PC-3 (cell line): ENCODE measurements at regions not wholly inside any gene's neighbourhood (a gene's known extent, or its start where the extent isn't known, plus 50 kb on each side); places are given as distances from the start of the nearest gene placed in this dataset.

Experiments used
- ATAC-seq: fragments of 200-7000 bp; cut with Tn5 transposase; 2 replicates; pipeline ENCODE4 v1.9.1; 2020; ENCODE audit warnings: mild to moderate bottlenecking, moderate library complexity
- BruUV-seq: library from RNA; stranded (reverse); fragments of 400-500 nt; replicated peaks from 2 replicates; lab custom pipeline; 2021; lab: Mats Ljungman, UMichigan
- CTCF ChIA-PET: fragments of 300-600 bp; sonication (Branson Sonifier 250); formaldehyde crosslinking; loops from one replicate; lab custom pipeline; 2022; ENCODE audit warnings: antibody characterized with exemption; lab: Charles Lee
- POLR2A ChIA-PET: fragments of 300-600 bp; sonication (Branson Sonifier 250); formaldehyde crosslinking; loops from one replicate; lab custom pipeline; 2022; ENCODE audit warnings: antibody characterized with exemption; ENCODE audit not compliant: unreplicated experiment; lab: Charles Lee
- DNase-seq: peaks from one replicate; pipeline ENCODE4 v3.0.0-alpha.2; 2015
- H2AFZ ChIP-seq: fragments of 300-600 bp; sonication (generic); 2 replicates; pipeline ENCODE4 v1.6.0; 2016; ENCODE audit warnings: antibody characterized with exemption, low read length
- H3F3A ChIP-seq: fragments of 300-600 bp; sonication (generic); one replicate; pipeline ENCODE4 v1.6.0; 2017; ENCODE audit warnings: antibody characterized with exemption, low read length, control low read depth, mild to moderate bottlenecking; ENCODE audit not compliant: unreplicated experiment
- H3K27ac ChIP-seq: fragments of 300-600 bp; sonication (generic); 2 replicates; pipeline ENCODE4 v1.5.1; 2016; ENCODE audit warnings: mild to moderate bottlenecking, low read length
- H3K27me3 ChIP-seq: fragments of 300-600 bp; sonication (generic); 2 replicates; pipeline ENCODE4 v1.6.1; 2016; ENCODE audit warnings: low read length, mixed read lengths
- H3K36me3 ChIP-seq: fragments of 300-600 bp; sonication (generic); 2 replicates; pipeline ENCODE4 v1.6.1; 2016; ENCODE audit warnings: low read depth, mixed run types, low read length, mixed read lengths
- H3K4me1 ChIP-seq: fragments of 300-600 bp; sonication (generic); 2 replicates; pipeline ENCODE4 v1.5.1; 2016; ENCODE audit warnings: low read length; ENCODE audit not compliant: insufficient read depth
- H3K4me2 ChIP-seq: fragments of 300-600 bp; sonication (generic); 2 replicates; pipeline ENCODE4 v1.6.0; 2016; ENCODE audit warnings: low read length
- H3K4me3 ChIP-seq: fragments of 300-600 bp; sonication (generic); 2 replicates; pipeline ENCODE4 v1.5.1; 2016; ENCODE audit warnings: mild to moderate bottlenecking, low read length, mixed read lengths
- H3K79me2 ChIP-seq: fragments of 300-600 bp; sonication (generic); 2 replicates; pipeline ENCODE4 v1.6.1; 2017; ENCODE audit warnings: low read length, mixed read lengths
- H3K9ac ChIP-seq: fragments of 300-600 bp; sonication (generic); 2 replicates; pipeline ENCODE4 v1.6.0; 2016; ENCODE audit warnings: mild to moderate bottlenecking, low read length
- H3K9me2 ChIP-seq: fragments of 300-600 bp; sonication (generic); replicated peaks from 2 replicates; pipeline ENCODE4 v1.6.1; 2016; ENCODE audit warnings: mixed run types, low read length, mixed read lengths
- H3K9me3 ChIP-seq: fragments of 300-600 bp; sonication (generic); 2 replicates; pipeline ENCODE4 v1.6.1; 2016; ENCODE audit warnings: low read length, mixed read lengths
- H4K20me1 ChIP-seq: fragments of 300-600 bp; sonication (generic); 2 replicates; pipeline ENCODE4 v1.6.1; 2016; ENCODE audit warnings: low read length, mixed read lengths
- CTCF ChIP-seq: fragments of 300-600 bp; sonication (generic); conservative IDR thresholded peaks from 2 replicates; pipeline ENCODE4 v1.5.1; 2017; ENCODE audit warnings: antibody characterized with exemption, low read depth, mild to moderate bottlenecking, low read length
- EZH2 ChIP-seq: fragments of 300-600 bp; sonication (generic); IDR thresholded peaks from one replicate; pipeline ENCODE4 v1.6.1; 2017; ENCODE audit warnings: antibody characterized with exemption, mild to moderate bottlenecking, low read length; ENCODE audit not compliant: unreplicated experiment
- EZH2phosphoT487 ChIP-seq: fragments of 300-600 bp; sonication (generic); IDR thresholded peaks from 2 replicates; pipeline ENCODE4 v1.6.1; 2018; ENCODE audit warnings: mild to moderate bottlenecking, antibody characterized with exemption, low read length, borderline replicate concordance
- intact Hi-C: fragments of 100-400 bp; cut with micrococcal nuclease; formaldehyde crosslinking; loops from 2 replicates; pipeline ENCODE4 v1.9.0; 2023

- no peaks in the 10 kb centered on the region for H3K9me3 ChIP-seq
- no peak for DNase-seq
- no peaks in the 10 kb centered on the region for H3K36me3 ChIP-seq
- peaks cover 5% of the 10 kb centered on the region; the same call in 1 of the 2 replicates for H3K27me3 ChIP-seq
- no peak overlapping the region for H3K4me3 ChIP-seq
- H2AFZ ChIP-seq: no peak overlapping the region
- intact Hi-C loops: no loop called here
- no peak overlapping the region for H3K27ac ChIP-seq
- H3K4me2 ChIP-seq: no peak overlapping the region
- ChIA-PET POLR2A (no interaction called here), CTCF (no interaction called here)
- H3K4me1 ChIP-seq: no peaks in the 10 kb centered on the region
- no peak overlapping the region for H3K9ac ChIP-seq
- no peak for TF ChIP-seq EZH2
- TF ChIP-seq CTCF: no peak
- no peak for TF ChIP-seq EZH2phosphoT487
- no peaks in the 10 kb centered on the region for H3K9me2 ChIP-seq
- no TSS peak for BruUV-seq
- H3F3A ChIP-seq: no peaks in the 10 kb centered on the region
- ATAC-seq: no peak
- no peaks in the 10 kb centered on the region for H4K20me1 ChIP-seq
- H3K79me2 ChIP-seq: no peaks in the 10 kb centered on the region
Measured at GRCh38 chr2:137772451-137772850, 191.8 kb upstream of the HNMT start.

- POLR2A ChIA-PET: no interaction called here
- no peaks in the 10 kb centered on the region for H3K9me2 ChIP-seq
- CTCF ChIA-PET: no interaction called here
- H3K4me3 ChIP-seq: no peak overlapping the region
- TF ChIP-seq EZH2phosphoT487 (no peak), EZH2 (no peak), CTCF (no peak)
- H4K20me1 ChIP-seq: no peaks in the 10 kb centered on the region
- DNase-seq (peak; percentile 22), ATAC-seq (no peak)
- H3K27me3 ChIP-seq: 0 out of 2 replicates have a peak, but pooled peaks cover 5% of the 10 kb centered on the region
- H3K79me2 ChIP-seq: no peaks in the 10 kb centered on the region
- H3K9ac ChIP-seq: no peak overlapping the region
- H3K9me3 ChIP-seq: no peaks in the 10 kb centered on the region
- no peak overlapping the region for H3K27ac ChIP-seq
- H3K4me2 ChIP-seq: no peak overlapping the region
- intact Hi-C loops: no loop called here
- no peaks in the 10 kb centered on the region for H3K4me1 ChIP-seq
- no peak overlapping the region for H2AFZ ChIP-seq
- no peaks in the 10 kb centered on the region for H3K36me3 ChIP-seq
- H3F3A ChIP-seq: no peaks in the 10 kb centered on the region
- no TSS peak for BruUV-seq
Measured at GRCh38 chr2:137775529-137775928, 188.7 kb upstream of the HNMT start.

GRCh38 chr2:137776697-137777096 is 187.6 kb upstream of the HNMT start:
- Histone ChIP-seq H3K79me2 (no peaks in the 10 kb centered on the region), H3K9me2 (no peaks in the 10 kb centered on the region)
- intact Hi-C loops: no loop called here

More at GRCh38 chr2:137776697-137777096, 187.6 kb upstream of the HNMT start:
- Histone ChIP-seq H3K27me3 (0 out of 2 replicates have a peak, but pooled peaks cover 5% of the 10 kb centered on the region), H3F3A (no peaks in the 10 kb centered on the region), H3K9me3 (no peaks in the 10 kb centered on the region), H2AFZ (no peak overlapping the region), H3K9ac (no peak overlapping the region), H3K4me1 (no peaks in the 10 kb centered on the region), H3K27ac (no peak overlapping the region), H3K36me3 (no peaks in the 10 kb centered on the region), H4K20me1 (no peaks in the 10 kb centered on the region), H3K4me2 (no peak overlapping the region), H3K4me3 (no peak overlapping the region)
- POLR2A ChIA-PET: no interaction called here
- BruUV-seq: no TSS peak
- TF ChIP-seq EZH2: no peak
- no peak for TF ChIP-seq CTCF
- TF ChIP-seq EZH2phosphoT487: no peak
- no peak for ATAC-seq
- DNase-seq: no peak
- CTCF ChIA-PET: no interaction called here
